ENCODE measurements at regions not wholly inside any gene's neighbourhood (a gene's known extent, or its start where the extent isn't known, plus 50 kb on each side); places are given as distances from the start of the nearest gene placed in this dataset.

DNA sequence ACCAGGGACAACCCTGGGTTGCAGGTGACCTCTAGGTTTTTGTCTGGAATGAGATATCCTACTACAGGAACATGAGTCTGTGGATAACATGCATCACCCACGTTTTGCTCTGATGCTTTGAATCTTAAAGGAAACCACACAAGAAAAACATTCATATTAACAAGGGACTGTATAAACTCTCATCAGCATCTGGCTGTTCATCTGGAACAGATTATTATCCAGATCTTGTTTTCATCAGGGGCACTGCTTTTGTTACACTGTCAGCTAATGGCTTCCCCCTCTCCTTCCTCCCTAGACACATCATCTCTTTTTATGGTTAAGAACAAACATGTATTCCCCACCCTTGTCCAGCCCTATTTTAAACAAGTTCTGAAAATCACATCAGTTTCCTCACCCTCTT lies 1095.7 kb downstream of the AACS start:
- no peak for DNase-seq (ENCODE audit: low read depth in 1 of 2, low spot score in 1 of 2)

DNA sequence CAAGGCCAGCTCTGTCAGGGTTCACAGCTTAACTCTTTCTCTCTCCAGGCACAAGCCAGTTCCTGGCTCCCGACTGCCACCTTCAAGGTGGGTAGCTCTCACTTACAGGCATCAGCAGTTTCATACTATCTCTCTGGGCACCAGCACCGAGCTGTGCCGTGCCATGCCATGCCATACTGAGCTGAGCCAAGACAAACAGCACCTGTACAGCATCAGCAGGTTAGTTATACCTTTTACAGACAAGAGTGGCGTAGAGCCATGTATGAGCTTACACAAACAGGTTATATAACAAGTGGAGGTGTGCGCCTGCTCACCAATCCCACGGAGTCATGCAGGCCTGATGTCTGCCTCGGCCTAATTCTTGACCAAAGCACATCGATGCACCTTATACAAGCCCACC lies 1098.7 kb downstream of the AACS start:
- no peak for DNase-seq (ENCODE audit: low read depth in 1 of 2, low spot score in 1 of 2)

DNA sequence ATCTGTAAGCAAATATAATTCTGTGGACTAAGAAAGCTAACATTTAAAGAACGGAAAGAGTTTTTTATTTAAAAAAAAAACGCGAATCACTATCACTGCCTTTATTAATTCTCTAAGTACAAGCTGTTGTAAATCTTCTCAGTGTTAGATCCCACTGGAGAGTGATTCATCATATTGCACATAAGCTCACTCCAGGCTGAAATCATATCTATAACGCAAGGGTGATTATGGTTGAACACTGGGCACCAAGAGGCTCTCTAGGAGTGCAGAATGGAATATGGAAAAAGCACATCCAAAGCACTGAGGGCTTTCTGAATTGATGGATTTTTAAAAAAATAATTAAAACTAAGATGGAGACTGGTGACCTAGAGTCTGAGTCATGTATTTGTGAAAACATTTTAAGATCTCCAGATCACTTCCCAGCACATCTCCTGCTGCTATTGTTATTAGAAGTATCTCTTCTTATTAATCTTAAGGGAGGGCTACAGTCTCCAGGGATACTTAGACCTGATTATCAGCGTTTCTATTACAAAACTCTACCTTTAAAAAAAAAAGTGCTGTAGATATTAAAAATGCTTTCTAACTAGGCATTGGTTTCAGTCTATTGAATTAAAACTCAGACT lies 1106.8 kb downstream of the AACS start:
- no peak for DNase-seq (ENCODE audit: low read depth in 1 of 2, low spot score in 1 of 2)

DNA sequence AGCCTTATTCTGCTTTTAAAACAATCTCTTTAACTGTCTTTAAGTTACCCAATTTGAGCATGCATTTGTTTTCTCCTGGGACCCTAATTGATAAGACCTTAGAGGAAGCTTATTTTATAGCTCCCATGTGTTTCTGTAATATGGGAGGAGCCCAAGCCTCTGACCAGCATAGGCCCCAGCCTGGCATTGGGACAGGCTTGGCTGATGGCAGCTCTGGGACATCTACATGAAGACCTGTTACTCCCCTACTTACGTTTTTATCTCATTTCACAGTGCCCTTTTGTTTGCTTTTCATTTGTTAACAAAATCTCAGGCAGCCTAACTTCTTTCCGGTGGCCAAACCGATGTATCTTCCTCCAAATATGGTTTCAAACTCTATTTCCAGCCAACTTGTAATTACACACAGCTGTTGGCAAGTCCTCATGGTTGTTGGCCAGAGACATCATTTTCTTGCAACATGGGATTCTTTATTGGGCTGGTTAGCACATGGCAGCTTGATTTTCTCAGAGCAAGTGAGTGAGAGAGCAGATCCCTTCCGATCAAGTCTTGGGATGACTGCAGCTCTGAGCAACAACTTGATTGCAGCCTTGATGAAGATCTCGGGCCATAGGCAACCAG lies 1117.5 kb downstream of the AACS start:
- DNase-seq (ENCODE audit: low read depth in 1 of 2, low spot score in 1 of 2): no peak

DNA sequence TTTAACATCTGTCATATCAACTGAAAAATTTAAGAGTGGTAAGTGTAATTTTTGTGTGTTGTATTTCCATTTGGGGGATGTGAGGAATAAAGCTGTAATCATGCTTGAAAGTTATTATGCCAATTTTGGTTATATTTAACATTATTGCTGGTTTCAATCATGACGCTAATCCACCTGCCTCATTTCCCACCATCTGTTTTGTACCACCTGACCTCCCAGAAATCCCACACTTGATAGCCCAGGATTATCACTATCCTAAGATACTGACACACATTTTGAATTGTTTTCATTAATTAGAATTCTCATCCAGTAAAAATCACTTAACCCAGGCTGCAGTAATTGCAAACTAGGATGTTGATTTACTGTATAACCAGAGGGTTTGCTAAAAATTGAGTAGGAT lies 1119.8 kb downstream of the AACS start:
- DNase-seq (ENCODE audit: low read depth in 1 of 2, low spot score in 1 of 2): no peak

DNA sequence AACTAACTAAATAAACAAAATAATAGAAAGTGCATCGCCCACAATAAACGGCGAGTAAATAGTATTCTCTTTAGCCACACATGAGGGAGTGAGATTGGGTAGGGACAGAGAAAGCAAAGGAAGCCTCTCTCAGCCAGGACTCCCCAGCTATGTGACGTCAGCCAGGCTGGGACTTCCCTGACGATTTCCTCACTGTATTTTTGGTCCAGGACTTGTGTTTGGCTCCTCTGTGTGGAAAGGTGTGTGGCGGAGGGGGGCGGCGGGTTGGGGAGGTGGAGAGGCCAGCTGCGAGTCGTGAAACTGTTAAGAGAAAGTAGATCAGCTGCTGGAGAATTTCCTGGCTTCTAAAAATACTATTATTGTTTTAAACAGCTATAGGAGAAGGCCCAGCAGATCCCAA lies 1124.6 kb downstream of the AACS start:
- DNase-seq (ENCODE audit: low read depth in 1 of 2, low spot score in 1 of 2): no peak

DNA sequence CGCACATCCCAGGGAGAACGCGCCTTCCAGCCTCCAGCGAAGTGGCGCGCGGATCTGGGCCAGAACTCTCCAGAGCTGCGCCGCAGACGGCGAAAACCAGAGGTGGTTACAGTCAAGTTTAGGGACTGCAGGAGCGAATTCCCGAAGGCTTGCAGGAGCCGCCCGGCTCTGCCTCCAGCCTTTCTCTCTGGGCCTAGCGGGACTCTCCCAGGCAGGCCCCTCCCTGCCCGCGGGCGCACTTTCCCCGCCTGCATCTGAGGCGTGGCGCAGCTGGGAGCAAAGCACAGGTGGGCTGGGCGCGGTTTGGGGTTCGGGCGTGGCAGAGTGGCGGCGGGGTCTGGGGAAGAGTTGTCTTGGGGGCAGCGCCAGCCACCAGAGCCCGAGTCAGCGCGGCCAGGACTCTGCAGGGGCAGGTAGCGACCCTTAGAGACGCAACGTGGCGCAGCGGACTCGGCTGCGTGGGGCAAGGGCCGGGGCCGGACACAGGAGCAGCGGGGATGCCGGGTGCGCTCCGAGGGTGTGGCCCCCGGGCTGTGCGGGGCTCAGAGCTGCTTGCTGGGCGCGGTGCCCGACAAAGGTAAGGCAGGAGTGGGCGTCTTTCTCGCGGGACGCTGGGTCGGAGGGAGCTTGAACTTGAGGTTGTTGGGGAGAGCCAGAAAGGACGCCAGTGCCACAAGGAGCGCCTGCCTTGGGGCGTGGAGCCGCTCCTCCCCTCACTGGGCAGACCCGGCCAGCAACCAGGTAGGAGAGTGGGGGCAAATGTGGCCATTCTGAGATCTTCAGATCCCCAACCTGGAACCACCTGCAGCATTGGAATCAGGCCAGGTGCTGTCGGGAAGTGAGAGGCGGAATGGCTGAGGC lies 1126.0 kb downstream of the AACS start:
- no peak for DNase-seq (ENCODE audit: low read depth in 1 of 2, low spot score in 1 of 2)

DNA sequence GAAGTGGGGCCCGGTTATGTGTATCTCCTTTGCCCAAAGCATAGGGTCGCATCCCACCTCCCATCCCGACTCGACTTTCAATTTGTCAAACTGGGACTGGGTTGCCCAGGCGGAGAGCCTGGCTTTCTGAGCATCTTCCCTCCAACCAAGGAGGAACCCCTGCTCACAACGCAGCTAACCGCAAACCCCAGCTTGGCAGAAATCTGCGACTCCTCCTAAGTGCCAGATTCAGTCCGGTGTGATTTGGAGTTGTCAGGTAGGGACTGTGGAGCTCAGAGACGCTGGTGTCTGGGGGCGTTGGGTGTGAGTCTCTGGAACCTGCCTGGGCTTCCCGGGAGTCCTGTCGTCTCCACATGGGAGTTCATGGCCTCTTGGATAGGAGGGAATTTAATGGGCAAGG lies 1126.7 kb downstream of the AACS start:
- DNase-seq (ENCODE audit: low read depth in 1 of 2, low spot score in 1 of 2): no peak

DNA sequence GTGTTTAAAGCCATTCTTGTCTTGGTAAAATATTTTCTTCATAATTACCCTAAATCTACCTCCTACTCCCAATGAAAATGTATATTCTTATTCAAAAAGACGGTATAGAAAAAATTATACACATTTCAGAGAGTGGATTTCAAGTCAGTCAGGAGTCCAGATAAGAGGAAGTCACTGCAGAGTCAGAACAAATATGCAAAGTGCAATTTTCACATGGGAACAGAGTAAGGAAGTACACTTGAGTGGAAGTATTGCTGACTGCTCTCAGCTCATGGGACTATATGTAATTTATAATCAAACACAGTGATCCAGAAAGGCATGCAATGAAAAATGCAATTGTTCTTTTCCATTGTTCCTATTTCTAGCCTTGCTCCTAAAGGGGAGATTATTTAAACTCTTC lies 1128.0 kb downstream of the AACS start:
- DNase-seq (ENCODE audit: low read depth in 1 of 2, low spot score in 1 of 2): no peak

DNA sequence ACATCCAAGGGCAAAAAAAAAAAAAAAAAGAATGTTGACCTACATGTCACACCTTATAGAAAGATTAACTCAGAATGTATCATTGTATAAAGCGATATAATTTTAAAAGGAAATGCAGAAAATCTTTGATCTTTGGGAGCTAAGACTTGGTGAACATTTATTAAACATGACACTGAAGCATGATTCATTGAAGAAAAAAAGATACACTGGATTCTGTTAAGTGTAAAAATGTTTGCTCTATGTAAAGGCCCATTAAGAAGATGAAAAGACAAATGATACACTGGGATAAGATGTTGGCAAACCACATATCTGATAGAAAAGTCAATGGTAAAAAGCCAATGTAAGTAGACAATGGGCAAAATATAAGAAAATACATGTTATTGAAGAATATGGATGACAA lies 1131.0 kb downstream of the AACS start:
- DNase-seq (ENCODE audit: low read depth in 1 of 2, low spot score in 1 of 2): no peak

DNA sequence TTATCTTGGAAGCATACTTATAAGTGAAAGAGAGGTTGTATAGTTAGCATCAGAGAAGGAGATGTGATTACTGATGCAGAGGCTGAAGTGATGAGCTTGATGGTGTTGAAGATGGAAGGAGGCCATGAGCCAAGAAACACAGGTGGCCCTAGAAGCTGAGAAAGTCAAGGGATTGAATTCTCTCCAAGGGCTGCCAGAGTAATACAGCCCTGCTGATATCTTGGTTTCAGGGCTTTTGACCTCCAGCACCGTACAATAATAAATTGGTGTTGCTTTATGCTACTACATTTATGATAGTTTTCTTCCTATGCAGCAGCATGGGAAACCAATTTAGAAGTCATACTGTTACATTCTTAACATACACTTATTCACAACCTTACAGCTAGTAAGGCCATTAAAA lies 1133.3 kb downstream of the AACS start:
- DNase-seq (ENCODE audit: low read depth in 1 of 2, low spot score in 1 of 2): no peak

DNA sequence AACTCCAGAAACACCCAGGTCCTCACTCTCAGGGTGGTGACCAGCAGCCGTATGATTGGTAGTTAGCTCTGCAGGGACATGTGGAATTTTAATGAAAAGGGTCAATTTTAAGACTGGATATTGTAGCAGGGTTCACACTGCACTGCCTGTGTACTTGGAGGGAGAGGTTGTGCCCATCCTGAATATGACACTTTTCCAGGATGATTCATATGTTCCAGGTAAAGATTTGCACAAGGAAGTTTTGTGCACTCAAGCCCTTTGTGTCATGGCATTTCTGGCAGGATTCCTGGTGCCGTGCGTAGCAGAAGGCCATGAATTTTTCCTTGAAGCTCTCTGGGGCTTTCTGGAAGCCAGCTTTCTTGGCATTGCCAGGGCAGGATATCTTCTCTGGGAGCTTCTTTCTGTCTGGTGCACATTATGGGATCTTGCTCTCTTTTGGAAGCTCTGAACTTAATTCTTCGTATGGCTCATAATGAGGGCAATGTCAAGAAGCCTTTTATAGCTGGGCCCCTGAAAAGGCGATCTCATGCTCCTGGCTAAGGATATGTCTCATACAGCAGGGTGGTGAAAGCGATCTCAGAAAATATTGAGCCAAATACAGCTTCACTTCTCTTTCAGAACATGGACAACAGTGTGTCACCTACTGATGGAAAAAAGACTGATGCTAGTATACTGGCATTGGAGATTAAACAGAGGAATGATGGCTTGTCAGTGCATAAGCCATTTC lies 1133.9 kb downstream of the AACS start:
- no peak for DNase-seq (ENCODE audit: low read depth in 1 of 2, low spot score in 1 of 2)

DNA sequence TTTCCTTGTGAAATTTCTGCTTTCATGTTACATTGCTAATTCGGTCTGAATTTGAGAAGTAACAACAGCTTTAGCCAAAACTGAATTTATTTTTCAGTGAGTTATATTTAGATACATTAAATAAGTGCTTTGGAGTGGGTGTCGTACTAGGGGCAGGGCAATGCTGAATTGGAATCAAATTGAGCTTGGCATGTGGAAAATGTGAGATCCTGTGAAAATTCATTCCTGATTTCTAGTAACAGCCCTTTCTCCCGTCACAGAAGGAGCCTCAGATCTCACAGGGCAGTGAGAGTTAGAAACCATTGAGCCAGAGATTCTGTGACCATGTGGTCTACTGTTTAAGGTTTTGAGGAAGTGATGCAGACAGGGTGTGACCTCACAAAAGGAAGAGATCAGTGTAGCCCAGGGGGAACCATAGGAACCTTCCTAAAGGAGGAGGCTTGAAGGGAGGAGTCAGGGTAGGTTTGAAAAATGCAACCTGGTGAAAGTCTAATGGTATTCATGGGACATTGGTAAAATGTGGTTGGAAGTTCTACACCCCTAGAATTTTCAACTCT lies 1136.8 kb downstream of the AACS start:
- DNase-seq (ENCODE audit: low read depth in 1 of 2, low spot score in 1 of 2): no peak

DNA sequence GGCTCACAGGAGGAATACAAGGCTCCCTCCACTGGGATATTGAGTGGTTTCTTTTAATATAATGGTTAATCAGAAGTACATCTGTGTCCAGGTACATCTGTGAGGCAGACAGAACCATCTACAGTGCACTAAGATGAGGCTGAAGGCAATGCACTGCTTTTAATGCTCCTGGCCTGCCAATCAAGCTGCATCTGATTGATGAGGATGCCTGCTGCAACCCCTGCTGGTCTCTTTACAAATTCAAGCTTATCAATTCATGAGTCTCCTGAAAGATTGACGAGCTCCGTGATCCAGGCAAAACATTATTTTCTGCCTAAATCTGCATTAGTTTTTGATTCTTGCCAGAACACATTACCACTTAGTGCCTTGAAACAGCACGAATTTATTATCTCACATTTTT lies 1139.1 kb downstream of the AACS start:
- no peak for DNase-seq (ENCODE audit: low read depth in 1 of 2, low spot score in 1 of 2)

DNA sequence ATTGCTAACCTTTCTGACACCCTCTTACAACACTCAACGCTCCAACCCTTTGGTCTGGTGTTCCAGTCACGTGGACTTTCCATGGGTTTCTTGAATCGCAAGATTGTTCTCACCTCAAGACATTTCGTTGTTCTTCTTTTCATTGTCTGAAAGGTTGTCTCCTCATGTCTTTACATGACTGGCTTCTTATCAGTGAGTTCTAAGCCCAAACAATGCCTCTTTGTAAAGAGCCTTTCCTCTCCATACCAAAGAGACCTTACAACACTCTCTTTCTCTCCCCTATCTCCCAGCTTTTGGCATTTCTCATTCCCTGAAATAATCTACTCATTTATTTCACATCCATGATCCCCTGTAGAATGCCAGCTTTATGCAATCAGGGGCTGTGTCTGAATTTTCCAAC lies 1144.8 kb downstream of the AACS start:
- no peak for DNase-seq (ENCODE audit: low read depth in 1 of 2, low spot score in 1 of 2)

DNA sequence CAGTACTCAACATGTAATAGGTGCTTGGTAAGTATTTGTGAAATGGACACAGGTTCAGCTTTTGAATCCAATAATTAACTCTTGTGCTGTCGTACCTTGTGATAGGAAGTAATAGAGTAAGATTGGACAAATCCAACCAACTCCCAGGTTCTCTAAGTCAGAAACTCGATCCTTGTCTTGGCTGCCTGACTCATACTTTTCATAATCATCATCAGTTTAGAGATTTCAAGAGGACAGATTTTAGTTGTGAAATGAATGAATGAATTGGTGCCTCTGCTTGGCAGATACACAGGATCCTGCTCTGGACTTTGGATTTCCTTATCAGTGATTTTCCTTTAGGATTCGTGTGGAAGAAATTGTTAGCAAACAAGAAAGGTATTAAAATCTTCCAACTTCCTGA lies 1145.2 kb downstream of the AACS start:
- DNase-seq (ENCODE audit: low read depth in 1 of 2, low spot score in 1 of 2): no peak

DNA sequence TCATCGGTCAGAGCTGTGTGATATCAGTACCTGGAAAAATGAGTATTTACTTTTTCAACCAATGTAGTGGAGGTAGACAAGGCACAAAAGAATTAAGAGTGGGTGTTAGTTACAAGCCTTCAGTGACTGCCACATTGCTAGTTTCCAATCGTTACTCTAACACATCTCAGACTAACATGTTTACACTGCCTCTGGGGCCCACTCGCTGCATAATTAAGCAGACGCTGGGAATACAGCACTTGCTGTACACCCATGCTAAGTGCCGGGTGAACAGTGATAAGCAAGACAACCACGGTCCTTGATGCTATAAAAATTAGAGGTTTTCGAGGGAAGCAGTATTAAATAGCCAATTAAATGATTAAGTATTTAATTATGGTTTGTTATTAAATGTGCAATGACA lies 1147.6 kb downstream of the AACS start:
- DNase-seq (ENCODE audit: low read depth in 1 of 2, low spot score in 1 of 2): no peak

DNA sequence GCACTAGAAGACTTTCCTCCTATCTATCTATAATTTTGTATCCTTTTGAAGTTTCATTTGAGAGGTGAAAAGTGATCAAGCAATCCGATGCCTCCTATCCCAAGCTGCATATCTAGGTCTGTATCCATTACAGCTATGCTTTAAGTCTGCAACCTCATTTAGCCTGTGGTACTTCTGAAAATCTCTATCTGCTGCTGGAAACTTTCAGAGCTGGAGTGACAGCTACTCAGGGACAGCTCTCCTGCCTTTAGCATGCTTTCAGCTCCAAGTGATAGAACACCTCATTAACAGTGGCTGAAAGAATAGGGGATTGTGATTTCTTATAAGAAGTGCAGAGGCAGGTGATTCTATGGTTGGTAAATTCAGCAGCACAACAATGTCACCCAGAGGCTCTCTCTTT lies 1153.5 kb downstream of the AACS start:
- no peak for DNase-seq (ENCODE audit: low read depth in 1 of 2, low spot score in 1 of 2)

DNA sequence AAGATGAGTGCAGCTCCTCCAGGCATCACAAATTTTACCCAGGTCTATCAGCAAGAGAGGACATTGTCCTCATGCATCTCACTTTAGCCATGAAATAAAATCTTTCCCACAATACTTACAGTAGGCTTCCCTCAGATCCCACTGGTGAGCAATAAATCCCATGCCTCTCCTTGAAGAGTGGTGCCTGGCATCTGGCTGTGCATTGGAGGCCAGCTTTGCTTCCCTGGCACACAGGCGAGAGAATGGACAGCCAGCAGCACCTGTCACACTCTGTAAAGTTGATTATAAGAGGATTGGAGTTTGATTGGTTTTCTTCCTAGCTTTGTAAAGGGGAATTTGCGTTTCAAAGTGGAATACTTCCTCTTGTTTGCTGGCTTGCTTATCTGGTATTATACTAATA lies 1153.9 kb downstream of the AACS start:
- DNase-seq (ENCODE audit: low read depth in 1 of 2, low spot score in 1 of 2): no peak

DNA sequence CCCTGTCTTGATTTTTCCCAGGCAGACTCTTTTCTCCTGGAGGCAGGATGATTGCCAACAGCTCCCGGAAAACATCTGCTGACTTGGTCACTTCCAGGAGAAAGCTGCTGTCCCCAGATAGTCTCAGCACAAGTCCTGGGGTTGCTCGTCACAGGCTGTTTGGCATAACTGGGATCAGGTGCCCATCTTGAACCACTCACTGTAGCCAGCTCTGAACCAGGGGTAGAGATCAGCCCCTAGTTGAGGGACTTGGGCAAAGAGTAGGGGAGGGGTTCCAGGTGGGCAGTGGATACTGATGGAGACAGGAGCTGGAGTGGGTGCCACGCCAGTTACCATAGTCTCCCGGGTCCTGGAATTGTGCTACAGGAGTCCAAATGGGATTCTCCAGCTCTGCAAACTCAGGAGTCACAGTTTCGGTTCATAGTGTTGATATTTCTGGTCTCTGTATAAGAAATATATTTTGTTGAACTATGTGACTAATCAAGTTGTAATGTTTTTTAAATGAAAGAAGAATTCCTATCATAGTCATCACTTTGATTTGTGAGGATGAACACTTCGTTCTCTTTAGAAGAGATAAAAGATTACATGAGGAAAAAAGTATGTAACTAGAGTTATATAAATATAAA lies 1154.5 kb downstream of the AACS start:
- no peak for DNase-seq (ENCODE audit: low read depth in 1 of 2, low spot score in 1 of 2)

DNA sequence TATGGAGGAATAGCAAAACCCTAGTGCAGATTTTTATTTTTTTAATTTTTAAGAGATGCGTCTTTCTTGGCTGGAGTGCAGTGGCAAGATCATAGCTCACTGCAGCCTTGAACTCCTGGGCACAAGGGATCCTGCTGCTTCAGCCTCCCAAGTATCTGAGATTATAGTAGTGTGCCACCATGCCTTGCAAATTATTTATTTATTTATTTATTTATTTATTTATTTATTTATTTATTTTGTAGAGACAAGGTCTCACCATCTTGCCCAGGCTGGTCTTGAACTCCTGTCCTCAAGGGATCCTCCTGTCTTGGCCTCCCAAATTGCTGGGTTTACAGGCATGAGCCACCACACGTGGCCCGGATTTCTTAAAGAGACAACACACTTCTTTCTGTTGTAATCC lies 1158.8 kb downstream of the AACS start:
- DNase-seq (ENCODE audit: low read depth in 1 of 2, low spot score in 1 of 2): no peak
